H9 (cell line): ENCODE measurements at regions not wholly inside any gene's neighbourhood (a gene's known extent, or its start where the extent isn't known, plus 50 kb on each side); places are given as distances from the start of the nearest gene placed in this dataset.
"Not testable (repeated sequence)": the region's sequence is repeated elsewhere in the genome, so short reads cannot be mapped to it uniquely, and the experiment has no call there.

Experiments used
- DNase-seq: peaks from one replicate; pipeline ENCODE4 v3.0.0-alpha.2; 2017
- H2AFZ ChIP-seq: one replicate; pipeline ENCODE4 v1.6.1; 2013; ENCODE audit warnings: mild to moderate bottlenecking, low read length, control low read depth, moderate library complexity
- H2AK5ac ChIP-seq: 2 replicates; pipeline ENCODE4 v1.6.1; 2013; ENCODE audit warnings: low read length, control low read depth, mixed read lengths; ENCODE audit not compliant: insufficient read length
- H2BK120ac ChIP-seq: one replicate; pipeline ENCODE4 v1.6.1; 2013; ENCODE audit warnings: low read depth, mild to moderate bottlenecking, low read length, control low read depth, inconsistent platforms; ENCODE audit not compliant: poor library complexity, severe bottlenecking
- H2BK12ac ChIP-seq: 2 replicates; pipeline ENCODE4 v1.6.1; 2013; ENCODE audit warnings: low read length, control low read depth, mixed read lengths, low read depth; ENCODE audit not compliant: insufficient read length
- H2BK15ac ChIP-seq: 2 replicates; pipeline ENCODE4 v1.6.1; 2013; ENCODE audit warnings: low read depth, low read length, control low read depth
- H2BK20ac ChIP-seq: one replicate; pipeline ENCODE4 v1.6.1; 2013; ENCODE audit warnings: low read depth, mild to moderate bottlenecking, low read length, control low read depth, inconsistent platforms; ENCODE audit not compliant: poor library complexity, severe bottlenecking
- H2BK5ac ChIP-seq: 2 replicates; pipeline ENCODE4 v1.6.1; 2013; ENCODE audit warnings: low read length, control low read depth, mixed read lengths; ENCODE audit not compliant: insufficient read length
- H3K14ac ChIP-seq: 2 replicates; pipeline ENCODE4 v1.6.1; 2013; ENCODE audit warnings: low read length, control low read depth; ENCODE audit not compliant: insufficient read depth
- H3K18ac ChIP-seq: 2 replicates; pipeline ENCODE4 v1.6.1; 2013; ENCODE audit warnings: low read depth, mild to moderate bottlenecking, mixed read lengths, low read length, control low read depth; ENCODE audit not compliant: insufficient read length
- H3K23ac ChIP-seq: 2 replicates; pipeline ENCODE4 v1.6.1; 2013; ENCODE audit warnings: low read length, control low read depth, mixed read lengths, low read depth; ENCODE audit not compliant: insufficient read length
- H3K23me2 ChIP-seq: 2 replicates; pipeline ENCODE4 v1.6.1; 2013; ENCODE audit warnings: low read depth, mild to moderate bottlenecking, mixed read lengths, low read length, control low read depth; ENCODE audit not compliant: insufficient read length, poor library complexity, severe bottlenecking
- H3K27ac ChIP-seq: 2 replicates; pipeline ENCODE4 v1.5.1; 2013; ENCODE audit warnings: low read length, control low read depth, mixed read lengths, low read depth; ENCODE audit not compliant: insufficient read length
- H3K27me3 ChIP-seq: 2 replicates; pipeline ENCODE4 v1.6.1; 2013; ENCODE audit warnings: low read length, control low read depth, inconsistent platforms; ENCODE audit not compliant: insufficient read depth
- H3K4ac ChIP-seq: 2 replicates; pipeline ENCODE4 v1.6.1; 2013; ENCODE audit warnings: low read depth, mild to moderate bottlenecking, control low read depth, inconsistent platforms, low read length, moderate library complexity
- H3K4me1 ChIP-seq: 2 replicates; pipeline ENCODE4 v1.6.1; 2013; ENCODE audit warnings: low read length, control low read depth, inconsistent platforms; ENCODE audit not compliant: insufficient read depth
- H3K4me2 ChIP-seq: 2 replicates; pipeline ENCODE4 v1.6.1; 2013; ENCODE audit warnings: low read length, control low read depth, mixed read lengths; ENCODE audit not compliant: insufficient read length, insufficient read depth
- H3K56ac ChIP-seq: 2 replicates; pipeline ENCODE4 v1.6.1; 2013; ENCODE audit warnings: low read depth, mild to moderate bottlenecking, mixed read lengths, low read length, control low read depth; ENCODE audit not compliant: insufficient read length
- H3K79me1 ChIP-seq: 2 replicates; pipeline ENCODE4 v1.6.1; 2013; ENCODE audit warnings: low read depth, mild to moderate bottlenecking, moderate library complexity, low read length, control low read depth, inconsistent platforms; ENCODE audit not compliant: insufficient read depth, poor library complexity, severe bottlenecking
- H3K79me2 ChIP-seq: 2 replicates; pipeline ENCODE4 v1.6.1; 2013; ENCODE audit warnings: low read length, control low read depth, inconsistent platforms; ENCODE audit not compliant: insufficient read depth
- H3K9ac ChIP-seq: 2 replicates; pipeline ENCODE4 v1.6.1; 2013; ENCODE audit warnings: low read length, control low read depth, mixed read lengths; ENCODE audit not compliant: insufficient read length; ENCODE audit errors: extremely low read depth
- H3K9me3 ChIP-seq: one replicate; pipeline ENCODE4 v1.6.1; 2013; ENCODE audit warnings: low read depth, low read length, inconsistent platforms; ENCODE audit not compliant: control insufficient read depth
- H3T11ph ChIP-seq: one replicate; pipeline ENCODE4 v1.6.1; 2013; ENCODE audit warnings: mild to moderate bottlenecking, low read length, control low read depth, inconsistent platforms
- H4K20me1 ChIP-seq: one replicate; pipeline ENCODE4 v1.6.1; 2013; ENCODE audit not compliant: control insufficient read depth, insufficient read length, insufficient read depth
- H4K5ac ChIP-seq: 2 replicates; pipeline ENCODE4 v1.6.1; 2013; ENCODE audit warnings: low read depth, mild to moderate bottlenecking, mixed read lengths, low read length, control low read depth; ENCODE audit not compliant: insufficient read length
- H4K8ac ChIP-seq: replicated peaks from 2 replicates; pipeline ENCODE4 v1.6.1; 2013; ENCODE audit warnings: low read length, control low read depth, mixed read lengths, low read depth; ENCODE audit not compliant: insufficient read length
- H4K91ac ChIP-seq: 2 replicates; pipeline ENCODE4 v1.6.1; 2013; ENCODE audit warnings: low read depth, mild to moderate bottlenecking, moderate library complexity, mixed read lengths, low read length, control low read depth; ENCODE audit not compliant: insufficient read length
- H3K27ac Mint-ChIP-seq, 3 experiments: 2 replicates in 2 of 3; 3 replicates in 1 of 3; pipeline ENCODE4 v1.8.0; 2020 to 2021; ENCODE audit warnings: mixed read lengths in 3 of 3, mild to moderate bottlenecking in 1 of 3, moderate library complexity in 1 of 3
- H3K27me3 Mint-ChIP-seq: 2 replicates; pipeline ENCODE4 v1.8.0; 2021; ENCODE audit warnings: low read depth, mild to moderate bottlenecking, moderate library complexity, mixed read lengths
- H3K36me3 Mint-ChIP-seq, 3 experiments: 2 replicates in 2 of 3; 3 replicates in 1 of 3; pipeline ENCODE4 v1.8.0; 2020 to 2021; ENCODE audit warnings: low read depth in 3 of 3, mixed read lengths in 3 of 3; ENCODE audit not compliant: insufficient read depth in 1 of 3
- H3K4me1 Mint-ChIP-seq, 2 experiments: 2 replicates each; pipeline ENCODE4 v1.8.0; 2020; ENCODE audit warnings: mixed read lengths in 2 of 2
- H3K4me3 Mint-ChIP-seq, 2 experiments: 2 replicates in 1 of 2; 3 replicates in 1 of 2; pipeline ENCODE4 v1.8.0; 2020 to 2021; ENCODE audit warnings: mild to moderate bottlenecking in 2 of 2, mixed read lengths in 2 of 2, moderate library complexity in 1 of 2
- H3K9me3 Mint-ChIP-seq, 2 experiments: 2 replicates in 1 of 2; 3 replicates in 1 of 2; pipeline ENCODE4 v1.8.0; 2020; ENCODE audit warnings: mild to moderate bottlenecking in 2 of 2, mixed read lengths in 2 of 2, moderate library complexity in 1 of 2
- CTCF ChIP-seq: fragments of 200-600 bp; sonication (generic); conservative IDR thresholded peaks from 3 replicates; pipeline ENCODE4 v1.8.0; 2021; ENCODE audit warnings: antibody characterized with exemption, mild to moderate bottlenecking
- WGBS: extraction: QIAGEN DNeasy Blood & Tissue Kit; methylation state at CpG from one replicate; pipeline ENCODE4 v1.1.7; 2013; ENCODE audit warnings: missing lambda C conversion rate, low lambda C conversion rate, mixed read lengths; ENCODE audit not compliant: insufficient read length; ENCODE audit errors: extremely low coverage; 5-methylcytosine and 5-hydroxymethylcytosine counted together

DNA sequence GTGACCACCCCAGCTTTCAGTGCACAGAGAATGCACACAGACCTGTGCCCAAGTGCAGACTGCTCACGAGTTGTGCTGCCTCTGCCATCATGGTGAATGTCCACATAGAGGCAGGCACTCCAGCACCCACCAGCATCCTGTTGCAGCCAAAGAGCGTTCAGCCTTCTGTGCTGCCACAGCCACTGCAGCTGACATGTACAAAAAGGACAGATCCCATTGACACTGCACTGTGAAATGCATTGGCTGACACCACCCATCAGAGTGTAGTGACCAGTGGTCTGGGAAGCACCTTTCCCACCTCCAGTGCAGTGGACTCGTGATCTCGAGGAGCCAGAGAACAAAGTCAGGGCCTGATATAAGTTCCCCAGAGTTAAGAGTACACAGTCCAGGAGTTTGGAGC is 260.3 kb downstream of the RAP2B start:
- Mint-ChIP-seq H3K4me3 (no peak overlapping the region), H3K27ac (no peak overlapping the region), H3K27me3 (no peaks in the 10 kb centered on the region), H3K9me3 (peaks cover 25 to 41% of the 10 kb centered on the region in 2 experiments), H3K36me3 (peaks cover 3 to 15% (median 11%) of the 10 kb centered on the region in 3 experiments; a peak in 6 of 7 replicates), H3K4me1 (no peaks in the 10 kb centered on the region)
- no peak overlapping the region for H3K9ac ChIP-seq
- H2BK20ac ChIP-seq, result no peak overlapping the region
- H4K5ac ChIP-seq, result no peak overlapping the region
- no peak overlapping the region for H2BK12ac ChIP-seq
- no peaks in the 10 kb centered on the region for H3K79me2 ChIP-seq
- no peak overlapping the region for H2AK5ac ChIP-seq
- DNase-seq, result no peak
- no peak overlapping the region for H2BK5ac ChIP-seq
- H3K27me3 ChIP-seq, result no peaks in the 10 kb centered on the region
- H2BK120ac ChIP-seq, result no peak overlapping the region
- H3K14ac ChIP-seq, result no peak overlapping the region; the same call in 1 of the 2 replicates
- H3K4ac ChIP-seq, result no peak overlapping the region
- H3K56ac ChIP-seq, result no peak overlapping the region
- no peak overlapping the region for H3T11ph ChIP-seq
- H4K8ac ChIP-seq, result no peak overlapping the region
- WGBS, result no CpG with 5 or more reads among the region's 4 CpGs
- TF ChIP-seq CTCF, result no peak
- H3K27ac ChIP-seq, result no peak overlapping the region
- H3K18ac ChIP-seq, result no peak overlapping the region
- H3K4me2 ChIP-seq, result no peak overlapping the region
- H3K23me2 ChIP-seq, result no peaks in the 10 kb centered on the region
- H4K91ac ChIP-seq, result no peak overlapping the region
- no peak overlapping the region for H2BK15ac ChIP-seq
- no peak overlapping the region for H3K23ac ChIP-seq
- H3K4me1 ChIP-seq, result no peaks in the 10 kb centered on the region
- no peaks in the 10 kb centered on the region for H3K9me3 ChIP-seq
- no peaks in the 10 kb centered on the region for H3K79me1 ChIP-seq
- no peak overlapping the region for H2AFZ ChIP-seq
- H4K20me1 ChIP-seq, result no peaks in the 10 kb centered on the region

- not testable (repeated sequence) for H3K4me3 Mint-ChIP-seq, H4K20me1 ChIP-seq, H2BK20ac ChIP-seq, H3K14ac ChIP-seq, H3K18ac ChIP-seq, H2AK5ac ChIP-seq, H3K27me3 ChIP-seq, H3K4me1 Mint-ChIP-seq, H3K27ac Mint-ChIP-seq, H3K4me1 ChIP-seq, H4K91ac ChIP-seq, H3K27ac ChIP-seq, H3K9me3 ChIP-seq, H2AFZ ChIP-seq, H2BK5ac ChIP-seq, DNase-seq, H3K4me2 ChIP-seq, H3K27me3 Mint-ChIP-seq, H2BK12ac ChIP-seq, H3K4ac ChIP-seq, H3K9ac ChIP-seq, H4K5ac ChIP-seq, H2BK15ac ChIP-seq, H4K8ac ChIP-seq, H3K23me2 ChIP-seq, H3T11ph ChIP-seq, H3K79me2 ChIP-seq, H3K56ac ChIP-seq, H3K23ac ChIP-seq, H2BK120ac ChIP-seq, H3K79me1 ChIP-seq
- peaks cover 3 to 15% (median 13%) of the 10 kb centered on the region in 3 experiments; a peak in 6 of 7 replicates for H3K36me3 Mint-ChIP-seq
- peaks cover 25 to 39% of the 10 kb centered on the region in 2 experiments for H3K9me3 Mint-ChIP-seq
Measured at GRCh38 chr3:153423820-153424219, 261.8 kb downstream of the RAP2B start.
